Activated T-cell treated with anti-CD3 and anti-CD28 coated beads for 4 hours (primary cell): ENCODE measurements at regions not wholly inside any gene's neighbourhood (a gene's known extent, or its start where the extent isn't known, plus 50 kb on each side); places are given as distances from the start of the nearest gene placed in this dataset.
"Not testable (repeated sequence)": the region's sequence is repeated elsewhere in the genome, so short reads cannot be mapped to it uniquely, and the experiment has no call there.

ENCODE experiments used
- DNase-seq: peaks from one replicate; pipeline ENCODE4 v3.0.0-alpha.2; 2020

DNA sequence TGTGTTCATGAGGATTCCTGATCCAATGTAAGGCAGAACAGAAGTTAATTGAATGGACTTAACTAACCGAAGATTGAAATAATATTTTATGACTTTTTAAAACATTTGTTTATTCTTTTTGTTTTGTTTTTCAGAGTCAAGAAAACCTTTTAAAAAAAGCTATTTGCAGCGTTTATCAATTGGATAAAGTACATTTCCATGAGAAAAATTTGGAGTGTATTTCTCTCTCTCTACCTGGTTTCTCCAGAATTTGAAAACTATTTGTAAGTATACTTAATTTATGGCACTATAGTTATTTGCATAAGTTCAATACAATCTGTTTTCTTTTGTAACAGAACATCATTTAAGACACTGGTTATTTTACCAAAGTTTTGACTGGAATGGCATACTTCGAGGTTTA, 208.0 kb upstream of the UBL3 start:
- DNase-seq, result no peak

DNA sequence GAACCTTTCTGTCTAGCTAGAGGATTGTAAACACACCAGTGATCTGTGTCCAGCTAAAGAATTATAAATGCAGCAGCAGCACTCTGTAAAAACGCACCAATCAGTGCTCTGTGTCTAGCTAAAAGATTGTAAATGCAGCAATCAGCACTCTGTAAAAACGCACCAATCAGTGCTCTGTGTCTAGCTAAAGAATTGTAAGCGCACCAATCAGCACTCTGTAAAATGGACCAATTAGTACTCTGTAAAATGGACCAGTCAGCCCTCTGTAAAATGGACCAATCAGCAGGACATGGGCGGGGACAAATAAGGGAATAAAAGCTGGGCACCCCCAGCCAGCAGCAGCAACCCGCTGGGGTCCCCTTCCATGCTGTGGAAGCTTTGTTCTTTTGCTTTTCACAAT, 204.1 kb upstream of the UBL3 start:
- DNase-seq, result not testable (repeated sequence)

DNA sequence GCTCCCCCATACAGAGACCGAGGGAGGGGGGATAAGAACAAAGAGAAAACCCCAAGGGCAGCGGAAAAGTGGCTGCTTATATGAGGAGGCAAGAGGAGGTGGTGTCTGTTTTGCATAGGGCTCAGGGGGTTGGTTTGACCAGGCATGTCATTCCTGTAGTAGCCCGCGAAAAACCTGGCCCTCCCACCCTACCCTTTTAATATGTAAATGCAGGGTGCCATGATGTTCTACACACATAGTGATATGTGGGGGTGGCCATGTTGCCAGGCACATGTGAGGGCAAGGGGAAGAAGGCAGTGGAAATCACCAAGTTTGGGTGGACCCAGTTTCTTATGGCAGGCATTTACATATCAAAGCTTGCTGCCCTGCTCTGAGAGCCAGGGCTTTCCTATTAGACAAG, 203.5 kb upstream of the UBL3 start:
- DNase-seq, result no peak

DNA sequence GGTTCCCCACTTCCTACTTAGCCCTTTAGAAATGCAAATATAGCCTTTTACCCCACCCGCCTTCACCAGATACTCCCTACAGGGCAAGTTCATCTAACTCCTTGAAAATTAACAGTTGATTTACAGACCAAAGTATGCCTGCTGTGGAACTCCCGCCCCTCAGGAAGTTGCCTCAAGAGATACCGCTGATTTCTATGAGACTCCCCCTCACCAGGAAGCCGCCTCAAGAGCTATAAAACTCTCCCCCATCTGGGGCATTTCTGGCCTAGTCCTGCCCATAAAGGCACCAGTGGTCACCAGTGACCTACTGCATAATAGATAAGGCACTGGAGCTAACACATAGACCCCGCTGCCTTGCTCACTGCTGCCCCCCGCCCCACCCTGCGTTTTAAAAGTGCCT, 201.7 kb upstream of the UBL3 start:
- DNase-seq, result no peak

DNA sequence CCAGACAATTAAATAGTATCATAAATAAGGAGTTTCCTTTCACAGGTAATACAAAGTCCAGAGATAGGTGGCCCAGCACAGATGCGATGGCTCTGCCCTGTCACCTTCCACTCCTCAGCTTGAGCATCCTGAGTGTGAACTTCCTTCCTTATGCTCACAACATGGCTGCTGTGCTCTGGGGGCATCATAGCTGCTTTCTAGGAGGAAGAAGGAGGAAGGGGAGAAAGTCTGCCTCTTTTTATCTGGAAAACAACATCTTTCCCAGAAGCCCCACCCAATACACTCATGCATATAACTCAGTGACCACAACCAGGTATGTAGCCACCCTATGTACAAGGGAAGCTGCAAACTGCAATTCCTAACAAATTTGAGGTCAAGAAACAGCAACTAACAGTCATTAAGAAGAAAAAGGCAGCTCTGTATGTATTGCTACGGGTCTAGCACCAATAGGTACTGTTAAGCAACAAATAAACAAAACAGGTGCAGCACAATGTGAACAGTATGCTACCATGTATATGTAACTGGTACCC, 201.2 kb upstream of the UBL3 start:
- no peak for DNase-seq

DNA sequence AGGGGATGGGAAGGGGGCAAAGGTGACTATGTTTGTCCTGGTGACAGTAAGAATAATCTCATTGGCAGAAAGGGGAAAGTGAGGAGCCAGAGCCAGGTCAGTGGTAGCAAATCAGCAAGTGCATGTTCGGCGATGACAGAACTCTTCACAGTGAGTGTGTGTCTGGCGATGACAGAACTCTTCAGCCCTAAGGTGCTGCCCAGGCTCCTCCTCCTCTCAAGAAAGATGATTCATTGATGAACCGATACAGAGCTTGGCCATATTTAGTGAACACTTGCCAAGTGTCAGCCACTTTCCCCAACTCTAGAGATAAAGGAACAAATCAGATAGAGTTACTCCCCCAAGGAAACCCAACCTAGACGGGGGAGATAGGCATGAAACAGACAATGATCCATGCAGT, 199.3 kb upstream of the UBL3 start:
- no peak for DNase-seq

DNA sequence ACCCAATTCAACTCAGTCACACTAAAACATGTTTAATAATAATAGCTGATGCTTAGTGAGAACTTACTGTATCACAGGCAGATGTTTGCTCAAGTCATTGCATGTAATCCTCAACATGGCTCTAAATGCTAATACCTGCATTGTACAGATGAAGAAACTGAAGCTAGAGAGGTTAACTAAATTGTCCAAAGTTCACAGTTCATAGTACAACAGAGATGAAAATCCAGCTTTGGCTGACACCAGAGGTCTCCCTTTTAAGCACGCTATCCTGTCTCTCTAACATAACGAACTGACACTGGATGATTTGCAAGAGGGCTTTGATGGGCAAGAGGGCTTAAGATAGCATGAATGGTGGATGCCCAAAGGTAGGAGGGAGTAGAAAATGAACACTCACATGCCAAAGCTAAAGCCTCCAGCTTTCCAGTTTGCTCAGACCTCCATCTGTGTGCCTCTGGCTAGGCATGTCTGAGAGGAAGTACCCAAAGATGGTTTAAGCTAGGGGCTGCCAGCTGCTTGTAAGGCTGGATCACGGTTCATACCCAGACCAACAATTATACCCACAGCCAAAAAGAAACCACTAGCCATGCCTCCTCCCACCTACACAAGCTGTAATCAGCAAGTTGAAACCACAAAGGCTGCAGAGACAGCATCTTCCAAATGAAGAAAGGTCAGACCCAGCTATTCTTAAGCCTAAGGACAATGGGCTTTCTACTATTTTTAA, 196.9 kb upstream of the UBL3 start:
- DNase-seq, result no peak

DNA sequence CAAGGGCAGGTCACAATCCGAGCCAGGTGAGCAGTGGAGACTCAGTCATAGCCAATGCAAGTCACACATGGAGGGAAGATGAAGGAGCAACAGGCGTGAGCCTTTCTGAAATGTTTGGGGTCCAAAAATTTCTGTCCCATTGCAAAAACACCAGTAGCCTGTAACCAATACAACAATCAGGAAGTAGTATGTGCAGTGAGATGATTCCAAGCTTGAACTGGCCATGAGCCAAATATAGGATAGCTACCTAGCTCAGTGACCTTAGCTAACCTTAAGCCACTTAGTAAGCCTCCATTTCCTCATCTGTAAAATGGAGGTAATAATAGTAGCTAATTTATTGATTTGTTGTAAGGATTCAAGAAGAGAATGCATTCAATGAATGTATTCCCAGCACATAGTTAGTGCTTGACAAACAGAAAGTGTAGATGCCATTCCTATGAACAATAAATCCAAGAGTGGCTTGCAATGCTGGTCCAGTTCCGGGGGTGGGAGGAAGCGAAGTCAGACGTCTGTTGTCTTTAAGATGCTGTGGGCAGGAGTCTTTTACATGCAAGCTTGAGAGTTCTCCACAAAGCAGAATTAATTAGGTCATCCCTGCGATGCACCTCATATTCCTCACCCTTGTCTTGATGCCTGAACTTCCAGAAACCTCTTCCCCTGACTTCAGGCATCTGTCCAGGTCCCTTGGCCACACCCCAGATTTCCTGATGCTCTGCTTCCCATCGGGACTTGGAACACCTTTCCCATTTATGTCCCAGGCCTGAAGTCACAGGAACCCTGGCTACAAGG, 195.7 kb upstream of the UBL3 start:
- DNase-seq, result no peak

DNA sequence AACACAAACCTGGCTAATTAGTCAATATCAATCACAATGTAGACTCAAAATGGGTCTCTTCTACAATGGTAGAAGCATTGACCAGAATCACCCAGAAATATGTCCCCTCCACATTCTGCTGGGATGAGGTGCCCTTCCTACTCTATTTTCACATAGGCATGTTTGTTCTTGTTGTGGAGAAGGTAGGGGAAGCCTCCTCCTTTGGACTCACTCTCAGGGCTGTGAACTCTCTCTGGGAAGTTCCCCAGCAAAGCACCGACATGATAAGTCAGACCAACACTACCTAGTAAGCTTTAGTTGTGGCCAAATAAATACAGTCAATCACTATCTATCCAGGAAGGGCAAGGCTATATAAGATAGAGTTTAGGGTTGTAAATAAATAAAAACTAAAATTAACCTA, 194.5 kb upstream of the UBL3 start:
- DNase-seq, result no peak

DNA sequence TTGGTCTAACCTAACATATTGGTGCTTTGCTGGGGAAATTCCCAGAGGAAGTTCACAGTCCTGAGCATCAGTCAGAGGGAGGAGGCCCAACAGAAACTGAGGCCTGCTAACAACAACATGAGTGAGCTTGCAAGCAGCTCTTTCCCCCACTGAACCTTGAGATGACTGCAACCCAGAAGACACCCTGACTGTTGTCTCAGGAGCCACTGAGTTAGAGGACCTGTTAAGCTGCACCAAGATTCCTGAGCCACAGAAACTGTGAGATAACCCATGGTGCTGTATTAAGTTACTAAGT, 193.2 kb upstream of the UBL3 start:
- DNase-seq, result no peak

DNA sequence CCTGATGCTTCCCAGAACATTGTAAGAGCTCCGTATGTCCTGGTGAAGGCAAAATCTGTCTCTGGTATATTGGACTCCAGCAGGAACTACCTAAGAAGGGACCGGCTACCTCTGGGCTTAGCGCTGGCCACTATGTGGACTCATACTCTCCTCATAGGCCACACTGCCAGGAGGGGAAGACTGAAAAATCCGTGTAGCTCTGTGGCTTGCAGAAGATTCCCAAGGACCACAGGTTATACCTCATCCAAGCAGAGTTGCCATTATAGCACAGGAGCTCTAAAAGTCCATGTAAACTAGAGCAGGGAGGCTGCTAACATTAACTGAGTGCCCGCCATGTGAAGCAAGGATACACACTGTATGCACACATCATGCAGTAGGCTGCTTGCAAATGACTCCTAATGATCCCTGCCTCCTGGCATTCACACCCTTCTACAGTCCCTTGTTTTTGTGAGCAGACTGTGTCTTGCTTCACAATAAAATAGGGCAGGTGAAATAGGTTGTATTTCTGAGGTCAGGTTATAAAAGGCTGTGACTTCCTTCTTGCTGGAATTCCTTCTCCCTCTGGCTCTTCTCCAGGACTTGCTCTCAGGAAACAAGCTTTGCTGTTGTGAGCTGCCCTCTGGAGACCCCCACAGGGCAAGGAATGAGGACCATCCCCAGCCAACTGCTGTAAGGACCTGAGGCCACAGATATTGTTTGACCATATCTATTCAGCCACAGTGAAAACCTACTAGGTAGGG, 192.6 kb upstream of the UBL3 start:
- DNase-seq, result no peak

DNA sequence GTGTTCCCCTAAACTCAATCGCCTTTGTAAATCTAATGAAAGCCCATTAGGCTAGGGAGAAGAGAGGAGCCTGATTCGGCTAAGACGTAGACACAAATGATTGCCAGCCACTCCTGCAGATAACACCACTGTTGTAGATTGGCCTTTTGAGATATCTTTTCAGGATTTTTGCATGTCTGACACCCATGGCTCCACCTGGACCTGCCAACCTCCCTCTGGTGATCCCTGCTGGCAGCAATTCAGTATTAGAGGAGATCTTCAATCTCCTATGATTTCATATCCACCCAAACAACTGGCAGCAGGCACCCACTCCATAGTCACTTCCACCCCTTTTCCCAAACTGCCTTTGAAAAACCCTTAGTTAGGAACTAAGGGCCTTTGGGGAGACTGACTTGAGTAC, 191.9 kb upstream of the UBL3 start:
- no peak for DNase-seq

DNA sequence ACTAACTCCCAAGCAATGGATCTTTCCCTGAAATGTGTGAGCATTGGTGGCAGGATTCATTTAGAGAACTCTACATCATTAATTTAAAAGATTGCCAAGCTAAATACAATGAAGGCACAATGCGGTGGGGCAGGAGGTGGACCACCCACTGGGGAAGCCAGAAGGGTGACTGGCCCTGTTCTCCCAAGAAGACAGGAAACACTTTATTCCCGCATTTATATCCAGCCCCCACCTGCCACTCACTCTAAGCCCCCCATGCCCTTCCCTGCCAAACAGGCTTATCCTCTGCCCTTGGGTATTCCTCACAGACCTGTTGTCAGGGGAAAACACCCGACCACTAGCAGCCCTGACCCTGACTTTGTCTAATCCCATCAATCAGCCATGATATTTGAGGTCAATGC, 189.1 kb upstream of the UBL3 start:
- no peak for DNase-seq

DNA sequence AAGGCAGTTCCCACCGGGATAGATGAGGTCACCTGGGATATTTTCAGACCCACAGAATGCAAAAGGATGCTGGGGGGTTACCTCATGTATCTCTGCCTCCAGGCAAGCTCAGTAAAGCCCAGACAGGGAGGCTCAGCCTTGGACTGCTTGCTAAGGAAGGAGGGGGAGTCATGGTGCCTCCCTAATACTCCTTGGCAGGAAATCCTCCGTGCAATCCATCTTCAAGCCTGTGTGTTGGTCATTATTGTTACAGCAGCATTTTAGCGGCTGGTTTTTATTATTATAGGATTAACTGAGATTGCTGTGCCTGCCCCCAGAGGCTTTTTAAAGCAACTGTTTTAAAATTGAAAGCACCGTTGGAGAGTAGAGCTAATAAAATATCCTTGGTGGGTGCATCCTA, 188.5 kb upstream of the UBL3 start:
- no peak for DNase-seq

DNA sequence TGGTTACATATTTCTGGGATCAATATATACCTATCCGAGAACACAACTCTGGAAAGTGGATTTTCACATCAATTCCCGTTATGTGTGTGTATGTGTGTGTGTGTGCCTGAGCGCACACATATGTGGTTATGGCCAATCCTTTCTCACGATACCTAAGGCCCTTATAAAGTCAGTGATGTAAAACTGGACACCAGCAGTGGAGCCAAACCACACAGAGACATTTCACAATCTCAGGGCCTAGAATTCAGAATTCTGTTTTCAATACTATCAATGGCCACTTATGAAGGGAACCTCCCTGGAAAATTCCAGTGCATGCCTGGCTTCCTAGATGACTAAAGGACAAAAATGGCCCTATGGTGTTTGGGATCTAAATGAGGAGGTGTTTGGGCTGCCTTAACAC, 187.3 kb upstream of the UBL3 start:
- no peak for DNase-seq

DNA sequence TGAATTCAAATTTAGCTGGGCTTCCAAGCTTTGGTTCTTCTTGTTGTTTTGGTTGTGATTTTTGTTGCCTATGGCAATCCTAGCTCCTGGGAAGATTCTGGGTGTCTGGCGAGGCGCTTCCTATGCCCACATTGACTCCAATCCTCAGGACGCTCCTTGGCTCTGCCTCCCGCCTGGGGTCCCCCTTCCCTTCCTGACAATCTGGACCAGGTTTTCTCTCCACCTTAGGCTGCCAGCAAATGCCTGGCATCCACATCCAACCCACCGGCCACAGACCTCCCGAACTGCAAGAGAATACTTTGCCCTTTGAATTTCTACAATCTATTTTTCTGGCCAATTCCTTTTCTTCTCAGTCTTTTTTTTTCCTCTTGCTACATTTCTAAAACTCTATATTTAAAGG, 186.9 kb upstream of the UBL3 start:
- DNase-seq, result no peak

DNA sequence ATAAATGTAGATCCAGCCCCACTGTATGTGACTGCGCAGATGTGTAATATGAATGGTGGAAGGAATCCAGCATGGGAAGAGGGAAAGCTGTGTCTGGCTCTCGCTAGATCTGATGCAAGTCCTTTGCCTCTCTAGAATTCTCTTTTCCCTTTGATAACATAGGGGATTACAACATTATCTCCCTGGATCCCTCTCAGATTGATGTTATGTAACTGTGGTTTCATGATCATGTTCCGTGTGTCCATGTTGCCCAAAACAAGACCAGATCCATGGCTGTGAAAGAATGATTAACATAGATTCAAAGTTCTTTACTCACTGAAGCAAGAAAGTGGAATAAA, 184.0 kb upstream of the UBL3 start:
- no peak for DNase-seq

DNA sequence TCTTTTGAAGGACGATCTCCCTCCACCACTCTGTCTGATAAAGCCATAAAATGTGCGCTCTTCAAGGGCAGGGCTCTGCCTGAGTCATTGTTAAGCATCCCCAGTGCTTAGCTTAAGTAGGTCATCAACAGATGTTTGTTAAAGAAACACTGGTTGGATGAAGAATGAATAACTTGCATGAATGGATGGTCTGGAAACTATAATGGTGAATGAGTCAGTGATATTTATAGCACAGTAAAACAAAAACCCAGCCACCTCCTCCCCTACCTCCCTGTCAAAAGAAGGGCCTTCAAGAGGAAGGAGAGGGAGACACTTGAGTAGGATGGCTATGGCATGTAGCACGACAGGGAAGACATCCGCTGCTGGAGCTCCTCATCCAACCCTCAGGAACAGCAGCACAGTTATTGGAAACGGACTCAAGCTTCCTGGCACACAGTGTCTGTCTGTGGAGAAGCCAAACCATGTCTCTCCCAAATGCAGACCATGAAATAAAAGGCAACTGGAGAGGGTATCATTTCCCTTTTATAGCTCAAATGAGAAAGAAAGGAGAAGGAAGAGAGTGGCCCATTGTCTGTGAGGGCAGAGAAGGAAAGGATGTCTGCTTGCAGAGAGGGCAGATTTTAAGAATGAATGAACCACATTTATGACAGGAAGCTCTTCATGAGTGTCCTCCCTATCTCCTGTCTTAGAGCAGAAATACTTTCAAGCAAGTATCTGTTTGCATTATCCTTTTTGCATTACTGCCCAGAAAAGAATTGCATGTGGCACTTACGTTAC, 183.5 kb upstream of the UBL3 start:
- DNase-seq, result no peak

DNA sequence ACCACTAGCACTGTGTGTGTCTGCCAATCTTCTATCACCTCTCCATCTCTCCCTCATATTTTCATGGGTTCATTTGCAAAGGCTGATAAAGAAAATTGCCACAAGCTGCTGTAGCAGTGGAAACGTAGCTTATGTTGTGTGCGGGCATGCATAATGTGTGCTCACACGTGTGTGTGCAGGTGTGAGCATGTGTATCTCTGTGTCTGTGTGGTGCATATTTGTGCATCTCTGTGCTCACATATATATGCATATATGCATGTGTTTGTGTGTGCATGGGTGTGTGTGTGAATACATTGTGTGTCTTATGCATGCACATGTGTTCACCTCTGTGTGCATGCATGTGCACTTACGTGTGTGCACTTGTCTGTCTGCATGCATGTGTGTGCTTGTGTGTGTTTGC, 181.8 kb upstream of the UBL3 start:
- DNase-seq, result no peak

DNA sequence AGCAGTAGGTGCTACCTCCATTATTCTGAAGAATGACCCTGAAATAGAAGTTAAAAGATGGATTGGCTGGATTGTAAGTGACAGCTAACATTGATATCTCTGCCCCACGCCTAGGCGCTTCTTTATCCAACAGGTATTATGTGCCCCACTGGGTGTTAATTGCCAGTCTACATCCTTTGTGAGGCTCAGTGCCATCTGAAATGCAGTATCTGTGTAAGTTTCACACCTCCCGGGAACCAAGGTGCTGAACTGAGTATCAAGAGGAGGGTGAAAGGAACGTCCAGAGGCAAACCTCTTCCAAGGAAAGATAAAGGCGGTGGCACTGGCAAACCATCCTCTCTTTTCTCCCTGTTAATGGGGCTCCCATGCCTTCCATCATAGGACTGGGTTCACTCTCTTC, 181.1 kb upstream of the UBL3 start:
- DNase-seq, result no peak

DNA sequence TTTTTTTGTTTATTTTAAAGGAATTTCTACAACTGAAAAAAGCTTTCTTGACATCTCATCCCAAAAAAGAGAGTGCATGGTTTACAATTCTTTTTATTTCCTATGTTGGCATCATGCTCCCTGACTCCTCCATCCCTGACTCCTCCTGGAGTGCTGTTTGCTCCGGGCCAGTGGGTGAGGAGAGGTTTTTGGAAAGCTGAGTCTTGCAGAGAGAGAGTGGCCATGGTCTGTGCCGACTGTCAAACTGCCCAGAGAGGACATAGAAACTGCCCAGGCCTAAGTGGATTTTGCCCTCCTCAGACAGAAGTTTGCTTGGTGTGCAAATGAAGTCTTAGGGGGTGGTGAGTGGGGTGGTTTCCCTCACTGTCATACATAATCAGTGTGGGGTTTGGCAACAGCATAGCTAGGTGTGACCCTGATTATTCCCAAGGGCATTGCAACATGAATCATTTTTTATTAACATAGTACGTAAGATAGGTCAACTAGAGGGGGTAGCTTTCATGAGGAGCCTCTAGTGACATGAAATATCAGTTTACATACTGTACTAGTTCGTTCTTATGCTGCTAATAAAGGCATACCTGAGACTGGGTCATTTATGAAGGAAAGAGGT, 179.8 kb upstream of the UBL3 start:
- no peak for DNase-seq

DNA sequence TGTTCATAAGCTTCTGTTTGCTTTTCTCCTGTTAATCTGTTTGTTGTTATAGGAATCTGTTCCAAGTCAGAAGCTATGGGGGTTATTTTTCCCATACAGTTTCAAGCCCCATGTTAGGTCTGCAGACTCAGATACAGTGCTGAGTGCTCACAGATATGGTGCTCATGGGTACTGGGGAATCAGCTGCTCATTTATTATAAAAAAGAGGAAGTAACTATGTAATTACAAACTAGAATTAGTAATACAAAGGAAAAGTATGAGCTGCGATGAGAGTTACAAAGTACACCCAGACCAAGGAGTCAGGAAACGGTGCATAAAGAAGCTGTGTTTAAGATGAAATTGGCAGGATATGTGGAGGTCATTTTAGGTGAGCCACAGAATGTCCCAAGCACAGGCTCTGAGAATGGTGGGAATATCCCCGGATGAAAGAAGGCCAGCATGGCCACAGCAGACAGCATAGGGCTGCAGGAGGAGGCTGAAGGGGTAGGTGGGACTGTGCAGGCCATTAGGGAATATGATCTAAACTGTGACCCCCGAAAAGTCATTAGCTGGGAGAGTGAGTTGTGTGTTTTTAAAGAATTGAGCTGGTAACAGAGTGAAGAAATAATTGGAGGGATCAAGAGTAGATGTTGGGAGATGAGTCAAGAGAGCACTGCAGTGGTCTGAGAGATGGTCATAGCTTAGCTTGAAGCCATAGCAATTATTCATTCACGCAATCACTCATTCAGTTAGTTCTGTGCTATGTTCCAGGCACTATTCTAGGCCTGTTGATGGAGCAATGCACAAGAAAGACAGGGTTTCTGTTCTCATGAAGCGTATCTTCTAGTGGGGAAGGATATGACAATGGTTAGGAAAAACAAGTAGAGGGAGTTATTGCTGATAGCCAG, 177.4 kb upstream of the UBL3 start:
- DNase-seq, result no peak
